H1 (cell line): ENCODE measurements at regions not wholly inside any gene's neighbourhood (a gene's known extent, or its start where the extent isn't known, plus 50 kb on each side); places are given as distances from the start of the nearest gene placed in this dataset.

Source experiments
- CREB1 ChIP-seq: IDR thresholded peaks from 2 replicates; pipeline ENCODE4 v1.6.1; 2012; ENCODE audit warnings: inconsistent platforms
- CTCF ChIP-seq, 3 experiments: IDR thresholded peaks; 1 replicate in 2 of 3; 2 replicates in 1 of 3; pipeline versions ENCODE4 v1.5.1 to v1.6.1; 2011; ENCODE audit warnings: low read length in 3 of 3, mild to moderate bottlenecking in 3 of 3, inconsistent platforms in 2 of 3, low read depth in 1 of 3, moderate library complexity in 1 of 3; ENCODE audit not compliant: insufficient read depth in 1 of 3; ENCODE audit errors: control extremely low read depth in 1 of 3
- EZH2 ChIP-seq: fragments of 200-600 bp; sonication (generic); IDR thresholded peaks from 2 replicates; pipeline ENCODE4 v1.7.1; 2012; ENCODE audit warnings: low read depth, mild to moderate bottlenecking, moderate library complexity, low read length, inconsistent platforms; ENCODE audit not compliant: severe bottlenecking
- POLR2A ChIP-seq, 2 experiments: IDR thresholded peaks; 1 replicate in 1 of 2; 2 replicates in 1 of 2; pipeline ENCODE4 v1.6.1; 2011; ENCODE audit warnings: low read depth in 2 of 2, low read length in 2 of 2, mild to moderate bottlenecking in 2 of 2; ENCODE audit errors: control extremely low read depth in 1 of 2
- SUZ12 ChIP-seq: fragments of 200-600 bp; sonication (generic); IDR thresholded peaks from 2 replicates; pipeline ENCODE4 v1.6.1; 2012; ENCODE audit warnings: mild to moderate bottlenecking, inconsistent platforms, low read length, moderate library complexity, mixed read lengths

- TF ChIP-seq SUZ12 (no peak), CREB1 (no peak), POLR2A (IDR thresholded peaks at IDR 0.05; ENCODE audit: control extremely low read depth in 1 of 2, low read depth in 2 of 2, low read length in 2 of 2) (no peak), EZH2 (no peak), CTCF (IDR thresholded peaks at IDR 0.05; ENCODE audit: control extremely low read depth in 1 of 3, insufficient read depth in 1 of 3, low read depth in 1 of 3, low read length in 3 of 3) (no peak)
Observed at GRCh38 chr4:158995040-158995439, 107.8 kb upstream of the RAPGEF2 start.
